ENCODE measurements at regions not wholly inside any gene's neighbourhood (a gene's known extent, or its start where the extent isn't known, plus 50 kb on each side); places are given as distances from the start of the nearest gene placed in this dataset.

DNA sequence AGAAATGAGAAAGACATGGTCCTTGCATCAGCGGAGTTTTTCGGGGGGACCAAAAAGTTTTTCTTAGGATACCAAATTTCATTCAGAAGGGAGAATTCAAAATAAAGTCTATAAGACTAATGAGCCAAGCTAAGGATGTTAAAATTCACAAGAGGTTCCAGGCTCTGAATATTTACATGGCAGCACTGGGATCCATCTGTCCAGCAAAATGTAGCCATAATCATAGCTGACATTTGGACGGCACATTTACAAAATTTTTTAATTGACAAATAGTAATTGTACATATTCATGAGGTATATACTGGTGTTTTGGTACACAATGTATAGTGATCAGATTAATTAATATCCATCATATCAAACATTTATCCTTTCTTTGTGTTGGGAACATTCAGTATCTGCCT, 107.9 kb downstream of the ZNF648 start:
- Histone ChIP-seq H3K27ac (ENCODE audit: low read depth, low read length) (no peak overlapping the region), H3K36me3 (ENCODE audit: control insufficient read depth, insufficient read depth, low read length) (no peaks in the 10 kb centered on the region), H3K4me1 (ENCODE audit: control insufficient read depth, insufficient read depth, low read length) (no peaks in the 10 kb centered on the region), H3K27me3 (ENCODE audit: control insufficient read depth, insufficient read depth, low read length) (no peaks in the 10 kb centered on the region), H3K4me3 (ENCODE audit: low read depth, low read length) (no peak overlapping the region), H3K9me3 (ENCODE audit: control insufficient read depth, insufficient read depth, low read length) (no peaks in the 10 kb centered on the region)
- WGBS (ENCODE audit: insufficient coverage), result no CpG with 5 or more reads among the region's 3 CpGs
- DNase-seq (ENCODE audit: low read depth in 4 of 6, low spot score in 6 of 6), result peak in 1 of 6 donors; percentile 67

DNA sequence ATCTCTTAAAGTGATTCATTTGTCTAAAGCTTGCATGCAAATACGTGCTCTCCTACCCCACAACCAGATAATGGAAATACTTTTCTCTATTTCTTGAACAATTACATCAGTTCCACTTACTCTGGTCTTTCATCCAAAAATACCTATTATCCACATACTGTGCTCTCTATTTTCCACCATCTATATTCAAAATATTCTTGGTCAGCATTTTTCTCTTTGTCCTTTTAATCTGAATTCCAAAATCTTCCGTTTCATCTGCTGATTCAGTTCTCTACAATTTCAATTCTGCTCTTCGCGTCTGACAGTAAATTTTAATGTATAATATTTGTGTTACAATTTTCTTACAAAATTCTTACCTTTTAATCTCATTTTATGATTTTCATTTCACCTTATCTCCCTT, 110.3 kb downstream of the ZNF648 start:
- H3K4me1 ChIP-seq (ENCODE audit: control insufficient read depth, insufficient read depth, low read length), result no peaks in the 10 kb centered on the region
- 82% methylated on average over 1 of the region's 4 CpGs for WGBS (ENCODE audit: insufficient coverage)

DNA sequence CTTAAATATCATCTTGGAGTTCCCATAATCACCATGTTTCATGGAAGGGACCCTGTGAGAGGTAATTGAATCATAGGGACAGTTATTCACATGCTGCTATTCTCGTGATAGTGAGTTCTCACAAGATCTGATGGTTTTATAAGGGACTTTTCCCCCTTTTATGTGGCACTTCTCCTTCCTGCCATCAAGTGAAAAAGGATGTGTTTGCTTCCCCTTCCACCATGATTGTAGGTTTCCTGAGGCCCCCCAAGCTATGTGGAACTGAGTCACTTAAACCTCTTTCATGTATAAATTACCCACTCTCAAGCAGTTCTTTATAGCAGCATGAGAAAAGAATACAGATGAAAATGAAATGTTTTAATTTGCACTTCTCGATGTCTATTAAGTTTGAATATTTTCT, 112.0 kb downstream of the ZNF648 start:
- Histone ChIP-seq H3K27ac (ENCODE audit: low read depth, low read length) (no peak overlapping the region), H3K9me3 (ENCODE audit: control insufficient read depth, insufficient read depth, low read length) (peaks cover 1% of the 10 kb centered on the region), H3K4me3 (ENCODE audit: low read depth, low read length) (no peak overlapping the region), H3K36me3 (ENCODE audit: control insufficient read depth, insufficient read depth, low read length) (no peaks in the 10 kb centered on the region), H3K27me3 (ENCODE audit: control insufficient read depth, insufficient read depth, low read length) (no peaks in the 10 kb centered on the region), H3K4me1 (ENCODE audit: control insufficient read depth, insufficient read depth, low read length) (no peaks in the 10 kb centered on the region)
- no peak for DNase-seq (ENCODE audit: low read depth in 4 of 6, low spot score in 6 of 6)
- 50% methylated on average over 1 of the region's 2 CpGs for WGBS (ENCODE audit: insufficient coverage)

More for the DNA sequence above, 110.3 kb downstream of the ZNF648 start:
- H3K27me3 ChIP-seq (ENCODE audit: control insufficient read depth, insufficient read depth, low read length), result no peaks in the 10 kb centered on the region
- no peak overlapping the region for H3K4me3 ChIP-seq (ENCODE audit: low read depth, low read length)
- H3K27ac ChIP-seq (ENCODE audit: low read depth, low read length), result no peak overlapping the region
- H3K9me3 ChIP-seq (ENCODE audit: control insufficient read depth, insufficient read depth, low read length), result no peaks in the 10 kb centered on the region
- H3K36me3 ChIP-seq (ENCODE audit: control insufficient read depth, insufficient read depth, low read length), result no peaks in the 10 kb centered on the region
- no peak for DNase-seq (ENCODE audit: low read depth in 4 of 6, low spot score in 6 of 6)

DNA sequence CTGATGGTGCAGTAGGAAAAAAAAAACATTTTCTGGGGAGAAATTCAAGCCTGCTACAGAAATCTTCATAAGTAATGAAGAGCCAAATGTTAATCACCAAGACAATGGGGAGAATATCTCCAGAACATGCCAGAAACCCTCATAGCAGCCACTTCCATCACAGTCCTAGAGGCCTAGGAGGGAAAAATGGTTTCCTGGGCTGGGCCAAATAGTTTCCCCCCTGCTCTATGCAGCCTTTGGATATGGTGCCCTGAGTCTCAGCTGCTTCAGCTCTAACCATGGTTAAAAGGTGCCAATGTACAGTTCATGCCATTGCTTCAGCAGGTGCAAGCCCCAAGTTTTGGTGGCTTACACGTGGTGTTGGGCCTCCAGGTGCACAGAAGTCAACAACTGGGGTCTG, 113.1 kb downstream of the ZNF648 start:
- no peak for DNase-seq (ENCODE audit: low read depth in 4 of 6, low spot score in 6 of 6)
- Histone ChIP-seq H3K9me3 (ENCODE audit: control insufficient read depth, insufficient read depth, low read length) (peaks cover 1% of the 10 kb centered on the region), H3K27ac (ENCODE audit: low read depth, low read length) (no peak overlapping the region), H3K36me3 (ENCODE audit: control insufficient read depth, insufficient read depth, low read length) (no peaks in the 10 kb centered on the region), H3K4me1 (ENCODE audit: control insufficient read depth, insufficient read depth, low read length) (no peaks in the 10 kb centered on the region), H3K27me3 (ENCODE audit: control insufficient read depth, insufficient read depth, low read length) (no peaks in the 10 kb centered on the region), H3K4me3 (ENCODE audit: low read depth, low read length) (no peak overlapping the region)
- WGBS (ENCODE audit: insufficient coverage), result 54% methylated on average over 1 of the region's 1 CpG

DNA sequence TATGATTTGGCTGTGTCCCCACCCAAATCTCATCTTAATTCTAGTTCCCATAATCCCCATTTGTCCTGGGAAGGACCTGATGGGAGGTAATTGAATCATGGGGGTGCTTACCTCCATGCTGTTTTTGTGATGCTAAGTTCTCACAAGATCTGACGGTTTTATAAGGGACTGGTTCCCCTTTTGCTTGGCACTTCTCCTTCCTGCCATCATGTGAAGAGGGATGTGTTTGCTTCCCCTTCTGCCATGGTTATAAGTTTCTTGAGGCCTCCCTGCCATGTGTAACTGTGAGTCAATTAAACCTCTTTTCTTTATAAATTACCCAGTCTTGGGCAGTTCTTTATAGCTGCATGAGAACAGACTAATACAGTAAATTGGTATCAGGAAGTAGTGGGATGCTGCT, 114.1 kb downstream of the ZNF648 start:
- Histone ChIP-seq H3K36me3 (ENCODE audit: control insufficient read depth, insufficient read depth, low read length) (no peaks in the 10 kb centered on the region), H3K4me1 (ENCODE audit: control insufficient read depth, insufficient read depth, low read length) (no peaks in the 10 kb centered on the region), H3K9me3 (ENCODE audit: control insufficient read depth, insufficient read depth, low read length) (peaks cover 1% of the 10 kb centered on the region), H3K27ac (ENCODE audit: low read depth, low read length) (no peak overlapping the region), H3K4me3 (ENCODE audit: low read depth, low read length) (no peak overlapping the region), H3K27me3 (ENCODE audit: control insufficient read depth, insufficient read depth, low read length) (no peaks in the 10 kb centered on the region)
- DNase-seq (ENCODE audit: low read depth in 4 of 6, low spot score in 6 of 6), result no peak
- 88% methylated on average over 1 of the region's 1 CpG for WGBS (ENCODE audit: insufficient coverage)

DNA sequence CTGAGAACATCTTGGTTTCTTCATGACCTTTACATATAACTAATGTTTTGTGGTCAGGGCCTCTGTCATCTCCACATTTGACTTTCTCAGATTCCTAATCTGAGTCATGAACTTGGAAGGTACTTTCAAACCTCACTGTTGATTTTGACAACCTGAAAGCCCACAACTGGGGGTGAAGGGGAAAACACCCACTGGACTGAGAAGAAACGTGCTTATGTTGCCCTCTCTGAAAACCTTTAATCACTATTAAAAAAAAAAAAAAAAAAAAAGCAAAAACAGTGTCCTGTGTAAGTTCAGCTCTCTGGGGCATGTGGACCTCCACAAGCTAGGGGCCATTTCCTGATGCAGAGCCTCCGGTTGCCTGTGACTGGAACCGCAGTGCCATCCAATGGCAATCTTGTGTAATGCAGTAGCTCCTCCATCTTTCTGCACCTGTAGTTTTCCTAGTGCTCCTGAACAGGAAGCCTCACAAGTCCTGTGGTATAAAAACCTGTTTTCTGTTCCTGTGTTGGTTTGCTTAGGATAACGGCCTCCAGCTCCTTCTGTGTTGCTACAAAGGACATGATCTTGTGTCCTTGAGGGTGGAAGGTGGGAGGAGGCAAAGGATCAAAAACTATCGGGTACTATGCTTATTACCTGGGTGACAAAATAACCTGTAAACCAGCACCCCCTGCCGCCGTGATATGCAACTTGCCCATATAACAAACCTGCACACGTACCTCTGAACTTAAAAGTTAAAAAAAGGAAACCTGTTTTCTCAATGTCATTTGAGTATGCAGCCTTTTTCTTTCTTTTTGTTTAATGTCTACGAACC, 124.5 kb downstream of the ZNF648 start:
- Histone ChIP-seq H3K27me3 (ENCODE audit: control insufficient read depth, insufficient read depth, low read length) (no peaks in the 10 kb centered on the region), H3K9me3 (ENCODE audit: control insufficient read depth, insufficient read depth, low read length) (no peaks in the 10 kb centered on the region), H3K36me3 (ENCODE audit: control insufficient read depth, insufficient read depth, low read length) (no peaks in the 10 kb centered on the region), H3K27ac (ENCODE audit: low read depth, low read length) (no peak overlapping the region), H3K4me1 (ENCODE audit: control insufficient read depth, insufficient read depth, low read length) (no peaks in the 10 kb centered on the region), H3K4me3 (ENCODE audit: low read depth, low read length) (no peak overlapping the region)
- WGBS (ENCODE audit: insufficient coverage), result 9% methylated on average over 3 of the region's 9 CpGs
- peak; percentile 36 to 87 (median 43) for DNase-seq (ENCODE audit: low read depth in 4 of 6, low spot score in 6 of 6)

DNA sequence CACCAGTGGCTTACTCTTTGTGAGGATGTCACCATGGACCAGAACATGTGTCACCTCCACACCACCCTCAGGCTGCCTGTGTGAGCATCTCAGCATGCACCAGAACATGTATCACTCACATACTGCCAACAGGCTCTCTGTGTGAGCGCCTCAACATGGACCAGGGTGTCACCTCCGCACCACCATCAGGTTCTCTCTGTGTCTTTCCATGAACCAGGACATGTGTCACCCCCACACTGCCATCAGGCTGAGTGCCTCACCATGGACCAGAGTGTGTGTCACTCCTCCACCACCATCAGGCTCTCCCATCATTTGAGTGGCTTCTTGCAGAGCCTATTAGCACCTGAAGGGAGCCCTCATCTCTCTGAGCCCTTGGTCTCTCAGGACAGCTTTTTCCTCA, 125.2 kb downstream of the ZNF648 start:
- no peak overlapping the region for H3K4me3 ChIP-seq (ENCODE audit: low read depth, low read length)
- H3K27ac ChIP-seq (ENCODE audit: low read depth, low read length), result no peak overlapping the region
- no peaks in the 10 kb centered on the region for H3K9me3 ChIP-seq (ENCODE audit: control insufficient read depth, insufficient read depth, low read length)
- H3K36me3 ChIP-seq (ENCODE audit: control insufficient read depth, insufficient read depth, low read length), result no peaks in the 10 kb centered on the region
- 100% methylated on average over 2 of the region's 2 CpGs for WGBS (ENCODE audit: insufficient coverage)
- no peak for DNase-seq (ENCODE audit: low read depth in 4 of 6, low spot score in 6 of 6)
- no peaks in the 10 kb centered on the region for H3K27me3 ChIP-seq (ENCODE audit: control insufficient read depth, insufficient read depth, low read length)
- H3K4me1 ChIP-seq (ENCODE audit: control insufficient read depth, insufficient read depth, low read length), result no peaks in the 10 kb centered on the region

DNA sequence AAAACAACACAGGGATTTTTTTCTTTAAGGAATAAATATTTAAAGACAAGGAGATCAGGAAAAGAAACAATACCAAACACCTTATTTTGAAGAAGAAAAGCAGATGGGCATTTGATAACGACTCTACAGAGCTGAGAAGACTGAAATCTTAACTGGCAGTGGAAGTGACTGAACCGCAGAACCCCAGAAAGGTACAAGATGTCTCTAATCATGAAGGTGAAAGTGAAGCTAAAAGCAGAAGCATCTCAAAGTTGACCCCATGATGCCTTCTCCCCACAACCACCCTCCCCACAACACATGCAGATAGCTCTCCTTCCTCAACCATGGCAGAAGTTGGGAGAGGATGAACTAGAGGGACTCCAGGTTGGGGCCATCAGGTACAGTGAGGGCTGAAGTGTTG, 129.6 kb downstream of the ZNF648 start:
- DNase-seq (ENCODE audit: low read depth in 4 of 6, low spot score in 6 of 6), result no peak
- WGBS (ENCODE audit: insufficient coverage), result 80% methylated on average over 1 of the region's 2 CpGs
- H3K27me3 ChIP-seq (ENCODE audit: control insufficient read depth, insufficient read depth, low read length), result no peaks in the 10 kb centered on the region
- no peaks in the 10 kb centered on the region for H3K36me3 ChIP-seq (ENCODE audit: control insufficient read depth, insufficient read depth, low read length)
- no peak overlapping the region for H3K4me3 ChIP-seq (ENCODE audit: low read depth, low read length)
- H3K9me3 ChIP-seq (ENCODE audit: control insufficient read depth, insufficient read depth, low read length), result no peaks in the 10 kb centered on the region
- no peak overlapping the region for H3K27ac ChIP-seq (ENCODE audit: low read depth, low read length)
- no peaks in the 10 kb centered on the region for H3K4me1 ChIP-seq (ENCODE audit: control insufficient read depth, insufficient read depth, low read length)

DNA sequence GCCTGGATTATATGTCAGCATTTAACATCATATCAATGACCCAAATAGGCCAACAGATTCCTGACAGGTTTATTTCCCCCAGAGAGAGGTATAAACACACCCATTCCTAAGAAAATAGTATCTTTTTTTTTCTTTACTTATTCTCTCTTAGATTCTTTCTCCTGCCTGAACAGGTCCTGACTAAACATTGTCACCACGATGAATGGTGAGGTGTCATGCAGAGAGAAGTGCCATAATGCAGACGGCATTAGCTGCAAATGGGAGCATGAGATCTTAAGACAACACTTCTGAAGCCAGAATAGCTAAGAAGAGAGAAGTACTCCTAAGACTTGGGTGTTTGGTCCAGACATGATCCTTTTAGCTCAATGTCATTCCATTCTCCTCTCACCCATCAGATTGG, 131.3 kb downstream of the ZNF648 start:
- Histone ChIP-seq H3K27me3 (ENCODE audit: control insufficient read depth, insufficient read depth, low read length) (no peaks in the 10 kb centered on the region), H3K9me3 (ENCODE audit: control insufficient read depth, insufficient read depth, low read length) (no peaks in the 10 kb centered on the region), H3K27ac (ENCODE audit: low read depth, low read length) (no peak overlapping the region), H3K4me3 (ENCODE audit: low read depth, low read length) (no peak overlapping the region), H3K36me3 (ENCODE audit: control insufficient read depth, insufficient read depth, low read length) (no peaks in the 10 kb centered on the region), H3K4me1 (ENCODE audit: control insufficient read depth, insufficient read depth, low read length) (no peaks in the 10 kb centered on the region)
- DNase-seq (ENCODE audit: low read depth in 4 of 6, low spot score in 6 of 6), result no peak
- no CpG with 5 or more reads among the region's 2 CpGs for WGBS (ENCODE audit: insufficient coverage)

DNA sequence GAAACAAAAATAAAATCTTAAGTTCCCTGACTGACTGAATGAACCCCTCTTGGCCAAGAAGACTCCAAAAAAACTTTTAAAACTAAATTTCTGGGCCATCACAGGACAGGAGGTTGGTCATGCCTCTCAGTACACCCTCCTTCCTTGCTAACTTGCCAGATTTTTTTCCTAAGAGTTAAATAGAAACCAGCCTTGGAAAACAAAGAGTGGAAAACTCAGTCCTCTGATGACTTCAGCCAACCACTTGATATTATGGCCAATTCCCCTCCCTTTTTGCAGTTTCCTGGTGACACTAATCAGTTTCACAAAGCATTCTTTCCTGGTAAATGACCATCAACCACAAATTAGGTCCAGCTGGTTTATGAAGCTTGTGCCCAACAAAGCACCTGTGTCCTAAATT, 134.8 kb downstream of the ZNF648 start:
- Histone ChIP-seq H3K36me3 (ENCODE audit: control insufficient read depth, insufficient read depth, low read length) (no peaks in the 10 kb centered on the region), H3K4me1 (ENCODE audit: control insufficient read depth, insufficient read depth, low read length) (no peaks in the 10 kb centered on the region), H3K9me3 (ENCODE audit: control insufficient read depth, insufficient read depth, low read length) (peaks cover 3% of the 10 kb centered on the region), H3K4me3 (ENCODE audit: low read depth, low read length) (no peak overlapping the region), H3K27ac (ENCODE audit: low read depth, low read length) (no peak overlapping the region), H3K27me3 (ENCODE audit: control insufficient read depth, insufficient read depth, low read length) (no peaks in the 10 kb centered on the region)
- no peak for DNase-seq (ENCODE audit: low read depth in 4 of 6, low spot score in 6 of 6)

Measured in spinal cord (tissue), 9 donors.